ENCODE measurements at regions not wholly inside any gene's neighbourhood (a gene's known extent, or its start where the extent isn't known, plus 50 kb on each side); places are given as distances from the start of the nearest gene placed in this dataset.

DNA sequence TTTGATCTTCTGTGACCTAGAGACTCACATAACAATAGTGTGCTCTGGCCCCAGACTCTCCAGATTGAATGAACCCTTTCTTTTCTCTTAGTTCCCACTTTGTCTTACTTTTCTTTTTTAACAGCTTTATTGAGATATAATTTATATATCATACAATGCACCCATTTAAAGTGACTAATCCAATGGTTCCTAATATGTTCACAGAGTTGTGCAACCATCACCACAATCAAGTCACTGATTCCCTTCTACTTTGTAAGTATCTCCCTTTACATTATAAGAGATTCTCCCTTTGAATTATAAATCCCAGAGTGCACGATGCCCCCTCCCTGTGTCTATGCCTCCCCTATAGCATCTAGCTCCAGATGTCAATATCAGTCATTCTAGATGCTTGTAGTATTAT is 172.4 kb downstream of the HINT1 start (continued):
- TF ChIP-seq, protein P1, sequence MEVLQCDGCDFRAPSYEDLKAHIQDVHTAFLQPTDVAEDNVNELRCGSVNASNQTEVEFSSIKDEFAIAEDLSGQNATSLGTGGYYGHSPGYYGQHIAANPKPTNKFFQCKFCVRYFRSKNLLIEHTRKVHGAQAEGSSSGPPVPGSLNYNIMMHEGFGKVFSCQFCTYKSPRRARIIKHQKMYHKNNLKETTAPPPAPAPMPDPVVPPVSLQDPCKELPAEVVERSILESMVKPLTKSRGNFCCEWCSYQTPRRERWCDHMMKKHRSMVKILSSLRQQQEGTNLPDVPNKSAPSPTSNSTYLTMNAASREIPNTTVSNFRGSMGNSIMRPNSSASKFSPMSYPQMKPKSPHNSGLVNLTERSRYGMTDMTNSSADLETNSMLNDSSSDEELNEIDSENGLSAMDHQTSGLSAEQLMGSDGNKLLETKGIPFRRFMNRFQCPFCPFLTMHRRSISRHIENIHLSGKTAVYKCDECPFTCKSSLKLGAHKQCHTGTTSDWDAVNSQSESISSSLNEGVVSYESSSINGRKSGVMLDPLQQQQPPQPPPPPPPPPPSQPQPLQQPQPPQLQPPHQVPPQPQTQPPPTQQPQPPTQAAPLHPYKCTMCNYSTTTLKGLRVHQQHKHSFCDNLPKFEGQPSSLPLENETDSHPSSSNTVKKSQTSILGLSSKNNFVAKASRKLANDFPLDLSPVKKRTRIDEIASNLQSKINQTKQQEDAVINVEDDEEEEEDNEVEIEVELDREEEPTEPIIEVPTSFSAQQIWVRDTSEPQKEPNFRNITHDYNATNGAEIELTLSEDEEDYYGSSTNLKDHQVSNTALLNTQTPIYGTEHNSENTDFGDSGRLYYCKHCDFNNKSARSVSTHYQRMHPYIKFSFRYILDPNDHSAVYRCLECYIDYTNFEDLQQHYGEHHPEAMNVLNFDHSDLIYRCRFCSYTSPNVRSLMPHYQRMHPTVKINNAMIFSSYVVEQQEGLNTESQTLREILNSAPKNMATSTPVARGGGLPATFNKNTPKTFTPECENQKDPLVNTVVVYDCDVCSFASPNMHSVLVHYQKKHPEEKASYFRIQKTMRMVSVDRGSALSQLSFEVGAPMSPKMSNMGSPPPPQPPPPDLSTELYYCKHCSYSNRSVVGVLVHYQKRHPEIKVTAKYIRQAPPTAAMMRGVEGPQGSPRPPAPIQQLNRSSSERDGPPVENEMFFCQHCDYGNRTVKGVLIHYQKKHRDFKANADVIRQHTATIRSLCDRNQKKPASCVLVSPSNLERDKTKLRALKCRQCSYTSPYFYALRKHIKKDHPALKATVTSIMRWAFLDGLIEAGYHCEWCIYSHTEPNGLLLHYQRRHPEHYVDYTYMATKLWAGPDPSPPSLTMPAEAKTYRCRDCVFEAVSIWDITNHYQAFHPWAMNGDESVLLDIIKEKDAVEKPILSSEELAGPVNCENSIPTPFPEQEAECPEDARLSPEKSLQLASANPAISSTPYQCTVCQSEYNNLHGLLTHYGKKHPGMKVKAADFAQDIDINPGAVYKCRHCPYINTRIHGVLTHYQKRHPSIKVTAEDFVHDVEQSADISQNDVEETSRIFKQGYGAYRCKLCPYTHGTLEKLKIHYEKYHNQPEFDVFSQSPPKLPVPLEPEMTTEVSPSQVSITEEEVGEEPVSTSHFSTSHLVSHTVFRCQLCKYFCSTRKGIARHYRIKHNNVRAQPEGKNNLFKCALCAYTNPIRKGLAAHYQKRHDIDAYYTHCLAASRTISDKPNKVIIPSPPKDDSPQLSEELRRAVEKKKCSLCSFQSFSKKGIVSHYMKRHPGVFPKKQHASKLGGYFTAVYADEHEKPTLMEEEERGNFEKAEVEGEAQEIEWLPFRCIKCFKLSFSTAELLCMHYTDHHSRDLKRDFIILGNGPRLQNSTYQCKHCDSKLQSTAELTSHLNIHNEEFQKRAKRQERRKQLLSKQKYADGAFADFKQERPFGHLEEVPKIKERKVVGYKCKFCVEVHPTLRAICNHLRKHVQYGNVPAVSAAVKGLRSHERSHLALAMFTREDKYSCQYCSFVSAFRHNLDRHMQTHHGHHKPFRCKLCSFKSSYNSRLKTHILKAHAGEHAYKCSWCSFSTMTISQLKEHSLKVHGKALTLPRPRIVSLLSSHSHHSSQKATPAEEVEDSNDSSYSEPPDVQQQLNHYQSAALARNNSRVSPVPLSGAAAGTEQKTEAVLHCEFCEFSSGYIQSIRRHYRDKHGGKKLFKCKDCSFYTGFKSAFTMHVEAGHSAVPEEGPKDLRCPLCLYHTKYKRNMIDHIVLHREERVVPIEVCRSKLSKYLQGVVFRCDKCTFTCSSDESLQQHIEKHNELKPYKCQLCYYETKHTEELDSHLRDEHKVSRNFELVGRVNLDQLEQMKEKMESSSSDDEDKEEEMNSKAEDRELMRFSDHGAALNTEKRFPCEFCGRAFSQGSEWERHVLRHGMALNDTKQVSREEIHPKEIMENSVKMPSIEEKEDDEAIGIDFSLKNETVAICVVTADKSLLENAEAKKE (CRISPR knock-in tag; IDR thresholded peaks at IDR 0.05): no peak
- TF ChIP-seq EZH2phosphoT487 (IDR thresholded peaks at IDR 0.05; ENCODE audit: unreplicated experiment) (no peak), EZH2 (IDR thresholded peaks at IDR 0.05; ENCODE audit: low read depth, unreplicated experiment) (no peak), CREB1 (CRISPR knock-in tag; IDR thresholded peaks at IDR 0.05; ENCODE audit: low read depth) (no peak)

DNA sequence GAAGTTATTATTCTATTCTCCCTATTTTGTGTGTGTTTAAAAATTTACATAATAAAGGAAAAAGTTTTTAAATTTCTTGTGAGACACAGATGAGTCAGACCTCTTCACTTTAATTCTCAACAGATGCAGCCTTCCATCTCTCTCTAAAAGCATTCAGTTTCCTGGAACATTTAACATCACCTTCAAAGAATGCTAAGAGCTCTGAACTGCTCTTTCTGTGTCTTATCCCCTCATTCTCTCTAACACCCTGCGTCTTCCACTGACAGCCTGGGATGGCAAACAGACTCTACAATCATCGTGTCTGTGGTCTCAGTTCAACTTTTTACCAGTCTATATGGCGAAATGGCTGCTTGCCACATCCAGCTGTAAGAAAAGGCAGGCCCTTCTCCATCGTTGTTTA is 173.0 kb downstream of the HINT1 start:
- no peak for ATAC-seq
- no peak for DNase-seq (ENCODE audit: low spot score)
- TF ChIP-seq, protein P2, sequence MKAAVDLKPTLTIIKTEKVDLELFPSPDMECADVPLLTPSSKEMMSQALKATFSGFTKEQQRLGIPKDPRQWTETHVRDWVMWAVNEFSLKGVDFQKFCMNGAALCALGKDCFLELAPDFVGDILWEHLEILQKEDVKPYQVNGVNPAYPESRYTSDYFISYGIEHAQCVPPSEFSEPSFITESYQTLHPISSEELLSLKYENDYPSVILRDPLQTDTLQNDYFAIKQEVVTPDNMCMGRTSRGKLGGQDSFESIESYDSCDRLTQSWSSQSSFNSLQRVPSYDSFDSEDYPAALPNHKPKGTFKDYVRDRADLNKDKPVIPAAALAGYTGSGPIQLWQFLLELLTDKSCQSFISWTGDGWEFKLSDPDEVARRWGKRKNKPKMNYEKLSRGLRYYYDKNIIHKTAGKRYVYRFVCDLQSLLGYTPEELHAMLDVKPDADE (IDR thresholded peaks at IDR 0.05): no peak
- no peaks in the 10 kb centered on the region for H3K27me3 ChIP-seq (ENCODE audit: insufficient read depth)
- Mint-ChIP-seq H3K27ac (no peak overlapping the region), H3K36me3 (ENCODE audit: low read depth) (peaks cover 3% of the 10 kb centered on the region; the same call in 1 of the 3 replicates), H3K27me3 (ENCODE audit: insufficient read depth, low read depth, poor library complexity) (peaks cover 8% of the 10 kb centered on the region), H3K4me1 (peaks cover 6% of the 10 kb centered on the region), H3K9me3 (no peaks in the 10 kb centered on the region; the same call in 2 of the 3 replicates), H3K4me3 (no peak overlapping the region)
- no peak overlapping the region; the same call in 1 of the 2 replicates for H2AFZ ChIP-seq
- H3K79me2 ChIP-seq (replicated peaks; ENCODE audit: insufficient read depth): no peaks in the 10 kb centered on the region
- H3K36me3 ChIP-seq (ENCODE audit: insufficient read depth): no peaks in the 10 kb centered on the region
- 0 out of 2 replicates have a peak, but pooled peaks cover 4% of the 10 kb centered on the region for H3K9me2 ChIP-seq (ENCODE audit: insufficient read depth)
- no peaks in the 10 kb centered on the region for H3F3A ChIP-seq (replicated peaks; ENCODE audit: low read depth)
- H3K4me1 ChIP-seq (ENCODE audit: insufficient read depth): peaks cover 11% of the 10 kb centered on the region; the same call in 1 of the 2 replicates
- H3K4me2 ChIP-seq: no peak overlapping the region
- H3K4me3 ChIP-seq: no peak overlapping the region
- H3K27ac ChIP-seq (ENCODE audit: low read depth): no peak overlapping the region
- H4K20me1 ChIP-seq (replicated peaks; ENCODE audit: insufficient read depth): no peaks in the 10 kb centered on the region

Measured in GM23338 (cell line).